HG02759 (cell line): ENCODE measurements at regions not wholly inside any gene's neighbourhood (a gene's known extent, or its start where the extent isn't known, plus 50 kb on each side); places are given as distances from the start of the nearest gene placed in this dataset.
A peak's percentile ranks its signal among the peaks of the same experiment; 100 is the strongest.

ENCODE experiments used
- ATAC-seq: cut with Tn5 transposase; IDR thresholded peaks from one replicate; pipeline ENCODE4 v1.9.1; 2021; ENCODE audit warnings: mild to moderate bottlenecking, moderate library complexity; ENCODE audit not compliant: unreplicated experiment

- ATAC-seq = no peak
These were observed 434.4 kb downstream of the RAP2B start for GRCh38 chr3:153596401-153596800.

- ATAC-seq = no peak
These were observed 437.7 kb downstream of the RAP2B start for GRCh38 chr3:153599685-153600084.

- ATAC-seq = no peak
These were observed 438.9 kb downstream of the RAP2B start for GRCh38 chr3:153600896-153601295.

GRCh38 chr3:153601374-153601853, 439.4 kb downstream of the RAP2B start:
- no peak for ATAC-seq

GRCh38 chr3:153602801-153603200, 440.8 kb downstream of the RAP2B start:
- ATAC-seq = no peak

- ATAC-seq = no peak
These were observed 452.1 kb downstream of the RAP2B start for GRCh38 chr3:153614140-153614539.

GRCh38 chr3:153614563-153614962, 452.5 kb downstream of the RAP2B start:
- no peak for ATAC-seq

GRCh38 chr3:153615863-153616262, 453.8 kb downstream of the RAP2B start:
- no peak for ATAC-seq

- ATAC-seq = no peak
These were observed 455.4 kb downstream of the RAP2B start for GRCh38 chr3:153617463-153617862.

- no peak for ATAC-seq
These were observed 456.1 kb downstream of the RAP2B start for GRCh38 chr3:153618176-153618575.

- ATAC-seq = no peak
These were observed 457.2 kb downstream of the RAP2B start for GRCh38 chr3:153619268-153619667.

- ATAC-seq = peak; percentile 97
These were observed 459.9 kb downstream of the RAP2B start for GRCh38 chr3:153621953-153622352.

GRCh38 chr3:153623834-153624233, 461.8 kb downstream of the RAP2B start:
- ATAC-seq = no peak

- ATAC-seq = no peak
These were observed 462.4 kb downstream of the RAP2B start for GRCh38 chr3:153624310-153625030.

GRCh38 chr3:153625506-153625905, 463.5 kb downstream of the RAP2B start:
- ATAC-seq = no peak

- no peak for ATAC-seq
These were observed 464.1 kb downstream of the RAP2B start for GRCh38 chr3:153626158-153626557.

- ATAC-seq = peak; percentile 57
These were observed 466.6 kb downstream of the RAP2B start for GRCh38 chr3:153628591-153628990.

GRCh38 chr3:153629148-153629547, 467.1 kb downstream of the RAP2B start:
- no peak for ATAC-seq

- ATAC-seq = no peak
These were observed 469.1 kb downstream of the RAP2B start for GRCh38 chr3:153631102-153631501.

- ATAC-seq = no peak
These were observed 469.6 kb downstream of the RAP2B start for GRCh38 chr3:153631664-153632063.

- no peak for ATAC-seq
These were observed 471.4 kb downstream of the RAP2B start for GRCh38 chr3:153633407-153633806.

- ATAC-seq = no peak
These were observed 472.7 kb downstream of the RAP2B start for GRCh38 chr3:153634683-153635082.

- ATAC-seq = no peak
These were observed 477.6 kb downstream of the RAP2B start for GRCh38 chr3:153639631-153640030.
